ENCODE measurements at regions not wholly inside any gene's neighbourhood (a gene's known extent, or its start where the extent isn't known, plus 50 kb on each side); places are given as distances from the start of the nearest gene placed in this dataset.

DNA sequence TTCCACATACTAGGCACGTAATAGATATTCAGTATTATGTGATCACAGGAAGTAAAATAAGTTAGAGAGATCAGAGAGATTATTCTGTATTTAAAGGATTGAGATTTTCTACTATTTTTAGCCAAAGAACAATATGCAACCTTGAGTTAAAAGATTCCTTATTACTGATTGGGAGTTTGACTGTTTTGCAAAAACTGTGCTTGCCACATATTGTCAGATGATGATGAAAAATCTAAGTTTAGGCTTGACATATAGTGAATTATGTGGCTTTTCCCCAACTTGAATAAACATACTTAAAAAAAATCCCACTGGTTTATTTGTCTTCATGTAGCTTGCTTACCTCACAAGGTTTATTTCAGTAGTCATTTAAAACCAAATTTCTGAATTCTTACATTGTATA, 194.4 kb downstream of the KCNRG start:
- TF ChIP-seq, protein P1, sequence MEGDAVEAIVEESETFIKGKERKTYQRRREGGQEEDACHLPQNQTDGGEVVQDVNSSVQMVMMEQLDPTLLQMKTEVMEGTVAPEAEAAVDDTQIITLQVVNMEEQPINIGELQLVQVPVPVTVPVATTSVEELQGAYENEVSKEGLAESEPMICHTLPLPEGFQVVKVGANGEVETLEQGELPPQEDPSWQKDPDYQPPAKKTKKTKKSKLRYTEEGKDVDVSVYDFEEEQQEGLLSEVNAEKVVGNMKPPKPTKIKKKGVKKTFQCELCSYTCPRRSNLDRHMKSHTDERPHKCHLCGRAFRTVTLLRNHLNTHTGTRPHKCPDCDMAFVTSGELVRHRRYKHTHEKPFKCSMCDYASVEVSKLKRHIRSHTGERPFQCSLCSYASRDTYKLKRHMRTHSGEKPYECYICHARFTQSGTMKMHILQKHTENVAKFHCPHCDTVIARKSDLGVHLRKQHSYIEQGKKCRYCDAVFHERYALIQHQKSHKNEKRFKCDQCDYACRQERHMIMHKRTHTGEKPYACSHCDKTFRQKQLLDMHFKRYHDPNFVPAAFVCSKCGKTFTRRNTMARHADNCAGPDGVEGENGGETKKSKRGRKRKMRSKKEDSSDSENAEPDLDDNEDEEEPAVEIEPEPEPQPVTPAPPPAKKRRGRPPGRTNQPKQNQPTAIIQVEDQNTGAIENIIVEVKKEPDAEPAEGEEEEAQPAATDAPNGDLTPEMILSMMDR (conservative IDR thresholded peaks at IDR 0.05; ENCODE audit: low read depth, low read length) = no peak
- TF ChIP-seq MAZ (IDR thresholded peaks at IDR 0.05; ENCODE audit: borderline replicate concordance, low read depth, low read length) (no peak), POLR2A (IDR thresholded peaks at IDR 0.05; ENCODE audit: low read depth, low read length) (no peak), ELK1 (IDR thresholded peaks at IDR 0.05; ENCODE audit: borderline replicate concordance, low read depth, low read length) (no peak), CEBPB (IDR thresholded peaks at IDR 0.05; ENCODE audit: low read depth, low read length) (no peak), FOS (IDR thresholded peaks at IDR 0.05; ENCODE audit: low read depth, low read length) (no peak), RCOR1 (IDR thresholded peaks at IDR 0.05; ENCODE audit: insufficient replicate concordance, low read length) (no peak), MAFK (IDR thresholded peaks at IDR 0.05; ENCODE audit: low read depth, low read length) (no peak), MXI1 (IDR thresholded peaks at IDR 0.05; ENCODE audit: borderline replicate concordance, low read depth, low read length) (no peak)
- TF ChIP-seq, protein P2, sequence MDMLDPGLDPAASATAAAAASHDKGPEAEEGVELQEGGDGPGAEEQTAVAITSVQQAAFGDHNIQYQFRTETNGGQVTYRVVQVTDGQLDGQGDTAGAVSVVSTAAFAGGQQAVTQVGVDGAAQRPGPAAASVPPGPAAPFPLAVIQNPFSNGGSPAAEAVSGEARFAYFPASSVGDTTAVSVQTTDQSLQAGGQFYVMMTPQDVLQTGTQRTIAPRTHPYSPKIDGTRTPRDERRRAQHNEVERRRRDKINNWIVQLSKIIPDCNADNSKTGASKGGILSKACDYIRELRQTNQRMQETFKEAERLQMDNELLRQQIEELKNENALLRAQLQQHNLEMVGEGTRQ (IDR thresholded peaks at IDR 0.05; ENCODE audit: low read depth, low read length) = no peak
